ENCODE measurements at regions not wholly inside any gene's neighbourhood (a gene's known extent, or its start where the extent isn't known, plus 50 kb on each side); places are given as distances from the start of the nearest gene placed in this dataset.
A peak's percentile ranks its signal among the peaks of the same experiment; 100 is the strongest.
"Not testable (repeated sequence)": the region's sequence is repeated elsewhere in the genome, so short reads cannot be mapped to it uniquely, and the experiment has no call there.

- no peak for DNase-seq (ENCODE audit: low read depth in 2 of 2)
Measured at GRCh38 chr6:164401871-164402270, 907.5 kb downstream of the C6orf118 start.

DNA sequence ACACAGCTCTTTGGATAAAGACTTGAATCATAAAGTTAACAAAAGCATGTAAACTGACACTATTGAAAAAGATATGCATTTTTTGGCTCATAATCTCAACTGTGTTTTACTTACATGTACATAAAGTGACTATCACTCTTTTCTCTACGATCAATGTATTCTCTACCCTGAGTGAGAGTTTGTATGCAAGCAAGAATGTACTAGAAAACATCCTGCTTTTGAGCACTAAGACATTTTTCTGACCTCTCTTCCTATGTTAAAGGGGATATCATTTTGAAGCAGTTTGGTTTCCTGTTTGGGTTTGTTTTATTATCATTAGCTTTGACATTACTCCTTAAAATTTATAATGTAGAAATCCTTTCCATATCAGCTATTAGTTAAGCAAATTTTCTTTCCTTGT, 910.8 kb downstream of the C6orf118 start:
- DNase-seq (ENCODE audit: low read depth in 2 of 2) = peak in 1 of 2 donors; percentile 16

- DNase-seq (ENCODE audit: low read depth in 2 of 2) = peak in 1 of 2 donors; percentile 26
Measured at GRCh38 chr6:164396071-164397047, 913.0 kb downstream of the C6orf118 start.

DNA sequence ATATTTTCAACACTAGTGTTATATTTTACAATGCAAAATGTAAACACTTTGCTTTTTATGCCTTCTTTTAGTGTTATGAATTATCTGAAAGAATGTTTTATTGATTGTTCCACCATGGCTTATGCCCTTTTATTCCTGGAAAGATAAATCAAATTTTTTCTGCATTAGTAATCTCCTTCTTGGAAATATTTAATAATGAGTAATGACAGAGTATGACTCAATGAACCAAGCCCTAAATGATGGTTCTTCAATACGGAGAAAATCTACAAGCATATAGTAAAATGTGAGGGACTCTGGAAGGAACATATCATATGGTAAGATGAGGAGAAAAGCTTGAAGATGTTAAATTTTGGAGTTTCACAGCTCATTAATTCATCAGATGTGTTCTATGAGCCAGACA, 929.6 kb downstream of the C6orf118 start:
- DNase-seq (ENCODE audit: low read depth in 2 of 2) = no peak

DNA sequence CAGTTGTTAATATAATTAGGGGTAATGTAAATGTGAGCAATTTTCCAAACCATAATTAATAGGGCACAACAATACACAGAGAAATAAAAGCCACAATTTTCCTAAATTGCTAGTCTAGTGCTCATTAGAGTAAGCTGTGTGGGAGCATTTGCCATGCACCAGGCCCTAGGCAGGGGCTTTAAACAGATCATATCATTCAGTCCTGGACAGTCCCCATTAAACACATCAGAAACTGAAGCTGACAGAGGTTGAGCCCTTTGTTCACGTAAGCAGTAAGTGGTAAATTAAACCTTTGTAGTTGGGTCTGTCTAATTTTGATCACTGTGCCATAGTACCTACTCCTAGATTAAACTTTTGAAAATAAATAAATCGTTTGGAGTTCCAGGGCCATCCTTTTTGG, 931.1 kb downstream of the C6orf118 start:
- DNase-seq (ENCODE audit: low read depth in 2 of 2) = no peak

DNA sequence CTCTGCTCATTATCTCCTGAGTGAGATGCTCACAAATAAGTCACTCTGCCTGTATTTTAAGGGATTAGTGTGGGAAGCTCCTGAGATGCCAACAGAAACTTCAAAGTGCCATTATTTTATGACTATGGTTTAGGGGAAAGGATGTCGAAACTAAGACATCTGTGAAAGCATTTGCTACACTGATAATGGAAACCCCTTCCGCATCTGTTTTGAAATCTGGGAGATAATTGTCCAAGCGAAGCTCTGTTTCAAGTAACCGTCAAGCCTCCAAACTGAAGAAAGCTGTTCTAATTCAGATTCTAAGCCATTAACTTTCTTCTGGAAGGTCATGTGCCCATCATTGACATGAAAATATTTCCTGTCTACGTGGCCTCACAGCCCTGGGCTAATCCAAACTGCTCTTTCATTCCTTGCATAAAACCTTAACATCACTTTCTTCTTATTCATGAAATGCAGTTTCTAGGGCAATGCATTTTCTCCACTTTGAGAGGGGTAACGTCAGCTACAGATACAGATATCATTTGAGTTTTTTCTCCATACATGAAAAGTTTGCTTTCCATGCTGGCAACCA, 932.0 kb downstream of the C6orf118 start:
- no peak for DNase-seq (ENCODE audit: low read depth in 2 of 2)

GRCh38 chr6:164370773-164371172, 938.6 kb downstream of the C6orf118 start:
- no peak for DNase-seq (ENCODE audit: low read depth in 2 of 2)

DNA sequence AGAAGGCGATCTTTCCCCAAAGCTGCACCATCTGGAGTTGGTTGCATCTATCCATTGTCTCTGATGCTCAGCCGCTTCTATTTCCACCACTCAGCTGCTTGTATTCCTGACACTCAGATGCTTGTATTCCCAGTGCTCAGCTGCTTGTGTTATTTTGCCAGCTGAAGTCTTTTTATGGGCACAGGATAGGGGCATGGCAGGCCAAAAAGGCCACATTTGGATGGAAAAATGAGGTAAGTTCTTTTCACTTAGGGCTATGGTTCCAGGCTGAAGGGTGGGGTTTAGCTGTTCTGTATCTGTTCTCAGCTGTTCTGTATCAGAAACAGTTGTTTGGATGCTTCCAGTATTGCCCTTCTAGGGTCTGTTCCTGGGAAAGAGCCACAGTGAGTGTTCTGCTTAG, 944.9 kb downstream of the QKI start:
- no peak for DNase-seq (ENCODE audit: low read depth in 2 of 2)

GRCh38 chr6:164359036-164359435, 944.5 kb downstream of the QKI start:
- DNase-seq (ENCODE audit: low read depth in 2 of 2) = no peak

- DNase-seq (ENCODE audit: low read depth in 2 of 2) = no peak
Measured at GRCh38 chr6:164356814-164357213, 942.3 kb downstream of the QKI start.

- DNase-seq (ENCODE audit: low read depth in 2 of 2) = peak in 1 of 2 donors; percentile 24
Measured at GRCh38 chr6:164347455-164347854, 932.9 kb downstream of the QKI start.

DNA sequence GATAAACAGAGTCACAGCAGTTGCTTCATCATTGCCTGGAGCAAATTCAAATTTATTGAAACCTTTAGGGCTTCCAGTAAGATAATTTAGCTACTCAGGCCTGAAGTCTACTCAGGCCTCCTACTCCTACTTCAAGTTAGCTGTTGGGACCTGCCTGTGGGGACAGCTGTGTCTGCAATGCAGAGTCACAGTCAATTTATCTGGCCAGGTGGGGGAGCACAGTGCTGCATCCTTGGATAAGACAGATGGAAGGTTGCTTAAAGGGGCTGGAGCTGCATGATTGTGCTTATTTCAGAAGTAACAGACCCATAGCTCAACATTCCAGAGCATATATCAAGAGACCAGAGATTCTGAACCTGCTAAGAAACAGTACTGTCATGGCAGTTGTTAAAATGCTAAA, 932.1 kb downstream of the QKI start:
- DNase-seq (ENCODE audit: low read depth in 2 of 2) = no peak

GRCh38 chr6:164345806-164346496, 931.4 kb downstream of the QKI start:
- DNase-seq (ENCODE audit: low read depth in 2 of 2) = no peak

DNA sequence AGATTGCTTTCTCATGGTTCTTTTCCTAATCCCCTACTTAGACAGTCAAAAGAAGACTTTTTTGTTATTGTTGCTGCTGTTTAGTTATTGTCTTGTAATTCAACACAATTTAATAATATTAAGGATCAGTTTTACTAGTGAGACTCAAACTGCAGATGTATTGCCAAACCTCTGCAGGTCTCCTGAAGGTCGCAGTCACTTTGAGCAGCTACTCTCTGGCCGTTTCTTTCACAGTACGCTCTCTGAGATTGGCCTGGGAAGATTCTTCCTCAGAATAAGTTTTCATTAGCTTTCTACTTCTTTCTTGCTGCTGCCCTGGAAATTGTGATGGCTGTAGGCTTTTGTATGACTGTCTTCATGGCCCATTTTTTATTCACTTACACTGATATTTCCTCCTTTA, 930.8 kb downstream of the QKI start:
- no peak for DNase-seq (ENCODE audit: low read depth in 2 of 2)

- DNase-seq (ENCODE audit: low read depth in 2 of 2) = no peak
Measured at GRCh38 chr6:164344801-164345291, 930.3 kb downstream of the QKI start.

GRCh38 chr6:164339442-164339841, 924.9 kb downstream of the QKI start:
- DNase-seq (ENCODE audit: low read depth in 2 of 2) = not testable (repeated sequence)

DNA sequence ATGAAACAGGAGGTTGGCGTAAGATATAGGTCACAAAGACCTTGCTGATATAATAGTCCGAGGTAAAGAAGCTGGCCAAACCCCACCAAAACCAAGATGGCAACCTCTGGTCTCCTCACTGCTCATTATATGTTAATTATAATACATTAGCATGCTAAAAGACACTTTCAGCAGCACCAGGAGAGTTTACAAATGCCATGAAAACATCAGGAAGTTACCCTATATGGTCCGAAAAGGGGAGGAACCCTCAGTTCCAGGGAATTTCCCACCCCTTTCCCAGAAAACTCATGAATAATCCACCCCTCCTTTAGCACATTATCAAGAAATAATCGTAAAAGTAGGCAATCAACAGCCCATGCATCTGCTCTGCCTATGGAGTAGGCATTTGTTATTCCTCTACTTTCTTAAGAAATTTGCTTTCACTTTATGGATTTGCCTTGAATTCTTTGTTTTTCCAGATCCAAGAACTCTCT, 923.4 kb downstream of the QKI start:
- no peak for DNase-seq (ENCODE audit: low read depth in 2 of 2)

- no peak for DNase-seq (ENCODE audit: low read depth in 2 of 2)
Measured at GRCh38 chr6:164337024-164337924, 922.8 kb downstream of the QKI start.

- no peak for DNase-seq (ENCODE audit: low read depth in 2 of 2)
Measured at GRCh38 chr6:164336455-164336854, 921.9 kb downstream of the QKI start.

- peak in 1 of 2 donors; percentile 39 for DNase-seq (ENCODE audit: low read depth in 2 of 2)
Measured at GRCh38 chr6:164331026-164331425, 916.5 kb downstream of the QKI start.

GRCh38 chr6:164325168-164325567, 910.6 kb downstream of the QKI start:
- DNase-seq (ENCODE audit: low read depth in 2 of 2) = no peak
